ENCODE measurements at regions not wholly inside any gene's neighbourhood (a gene's known extent, or its start where the extent isn't known, plus 50 kb on each side); places are given as distances from the start of the nearest gene placed in this dataset.

GRCh38 chr6:9503111-9503761 is 911.6 kb downstream of the TFAP2A start:
- Histone ChIP-seq H4K20me1 (ENCODE audit: insufficient read depth) (no peaks in the 10 kb centered on the region), H3K36me3 (ENCODE audit: control insufficient read depth in 1 of 2, insufficient read depth in 2 of 2, low read length in 2 of 2) (no peaks in the 10 kb centered on the region), H3K79me2 (ENCODE audit: insufficient read depth, low read length) (no peaks in the 10 kb centered on the region), H3K27ac (ENCODE audit: low read depth, low read length) (no peak overlapping the region), H3K27me3 (ENCODE audit: insufficient read depth, low read length) (no peaks in the 10 kb centered on the region), H3K4me2 (ENCODE audit: low read length) (no peak overlapping the region), H3K4me3 (replicated peaks in 1 of 2; ENCODE audit: low read depth in 1 of 2, low read length in 2 of 2) (no peak overlapping the region), H3K9ac (ENCODE audit: low read length) (no peak overlapping the region), H3K9me2 (ENCODE audit: insufficient read depth) (no peaks in the 10 kb centered on the region), H3K4me1 (ENCODE audit: control insufficient read depth in 1 of 2, insufficient read depth in 2 of 2, low read length in 2 of 2) (no peaks in the 10 kb centered on the region), H3K9me3 (ENCODE audit: control insufficient read depth in 1 of 2, insufficient read depth in 1 of 2, low read depth in 1 of 2, low read length in 2 of 2) (no peaks in the 10 kb centered on the region; a peak in 1 of 4 replicates), H2AFZ (ENCODE audit: low read depth, low read length, poor library complexity, severe bottlenecking) (no peak overlapping the region)
- intact Hi-C loops (cut with micrococcal nuclease) = no loop called here
- TF ChIP-seq TCF7L2 (IDR thresholded peaks at IDR 0.05; ENCODE audit: borderline replicate concordance, extremely low read depth, insufficient read depth, insufficient read length) (no peak), SP1 (IDR thresholded peaks at IDR 0.05; ENCODE audit: low read depth) (no peak), CEBPB (IDR thresholded peaks at IDR 0.05; ENCODE audit: low read depth) (no peak), SRF (IDR thresholded peaks at IDR 0.05; ENCODE audit: low read depth) (no peak), ZBTB33 (IDR thresholded peaks at IDR 0.05; ENCODE audit: extremely low read depth, insufficient replicate concordance, low read length) (no peak), EZH2 (IDR thresholded peaks at IDR 0.05) (no peak), RAD21 (IDR thresholded peaks at IDR 0.05; ENCODE audit: low read depth) (no peak), POLR2AphosphoS5 (IDR thresholded peaks at IDR 0.05; ENCODE audit: low read depth, low read length) (no peak), CTCF (IDR thresholded peaks at IDR 0.05 in 2 of 3, conservative IDR thresholded peaks at IDR 0.05 in 1 of 3; ENCODE audit: borderline replicate concordance in 1 of 3, insufficient read depth in 1 of 3, low read depth in 2 of 3, low read length in 2 of 3) (no peak), EZH2phosphoT487 (IDR thresholded peaks at IDR 0.05; ENCODE audit: borderline replicate concordance) (no peak), ZNF274 (IDR thresholded peaks at IDR 0.05; ENCODE audit: low read depth, low read length) (no peak), ZFX (IDR thresholded peaks at IDR 0.05) (no peak), CBX3 (IDR thresholded peaks at IDR 0.05; ENCODE audit: low read depth) (no peak), ELF1 (IDR thresholded peaks at IDR 0.05; ENCODE audit: borderline replicate concordance, low read depth) (no peak), ATF3 (IDR thresholded peaks at IDR 0.05) (no peak), MAX (IDR thresholded peaks at IDR 0.05) (no peak), JUND (IDR thresholded peaks at IDR 0.05) (no peak), YY1 (IDR thresholded peaks at IDR 0.05; ENCODE audit: extremely low read depth, insufficient replicate concordance, low read depth, low read length) (no peak), SIN3A (IDR thresholded peaks at IDR 0.05; ENCODE audit: low read depth) (no peak), FOSL1 (IDR thresholded peaks at IDR 0.05; ENCODE audit: low read depth) (no peak)
- ChIA-PET CTCF (no interaction called here), RAD21 (ENCODE audit: low non-redundant PET in 1 of 2, low total read pairs in 2 of 2, uncharacterized antibody in 2 of 2, unreplicated experiment in 2 of 2) (no interaction called here), POLR2A (no interaction called here)
- BruUV-seq (replicated peaks) = no TSS peak
- ATAC-seq = no peak
- no peak for DNase-seq (ENCODE audit: low read depth, low spot score)
